K562 (cell line): ENCODE measurements at regions not wholly inside any gene's neighbourhood (a gene's known extent, or its start where the extent isn't known, plus 50 kb on each side); places are given as distances from the start of the nearest gene placed in this dataset.
"Not testable (repeated sequence)": the region's sequence is repeated elsewhere in the genome, so short reads cannot be mapped to it uniquely, and the experiment has no call there.

Experiments
- ATAC-seq: fragments of 200-7000 bp; cut with Tn5 transposase; 3 replicates; pipeline ENCODE4 v1.9.1; 2020; ENCODE audit warnings: moderate library complexity
- BruUV-seq: library from RNA; stranded (reverse); fragments of 400-500 nt; replicated peaks from 2 replicates; lab custom pipeline; 2021; lab: Mats Ljungman, UMichigan
- CTCF ChIA-PET: fragments of 300-600 bp; formaldehyde crosslinking; extraction: SDS; loops from one replicate; lab custom pipeline; 2021; ENCODE audit warnings: low intra/inter-chr PET ratio; lab: Yijun Ruan, JAX
- POLR2A ChIA-PET: fragments of 300-600, 350-650 bp; sonication (Branson Sonifier 250); formaldehyde crosslinking; extraction: SDS; loops from one replicate; lab custom pipeline; 2021; ENCODE audit warnings: antibody characterized with exemption, inconsistent platforms; lab: Yijun Ruan, JAX
- DNase-seq, 4 experiments: peaks; one replicate each; pipeline versions ENCODE4 v3.0.0 to v3.0.0-alpha.2; 2011 to 2018; ENCODE audit warnings: low spot score in 3 of 4, mixed read lengths in 3 of 4; ENCODE audit errors: extremely low read depth in 1 of 4
- FAIRE-seq: peaks from 2 replicates; lab custom pipeline; 2011; peaks lifted over from hg19 to GRCh38; lab: Jason Lieb, UNC
- H2AFZ ChIP-seq: 2 replicates; pipeline ENCODE4 v1.6.0; 2011; ENCODE audit warnings: low read depth, low read length, control low read depth, inconsistent platforms
- H3K27ac ChIP-seq: fragments of 200-600 bp; 3 replicates; pipeline ENCODE4 v1.8.0; 2011; ENCODE audit warnings: low read depth, mild to moderate bottlenecking, control low read depth, inconsistent platforms, low read length, moderate library complexity, mixed read lengths; ENCODE audit errors: extremely low read depth
- H3K27me3 ChIP-seq, 2 experiments: fragments of 300-600 bp in 1 of 2; 2 replicates in 1 of 2; 3 replicates in 1 of 2; pipeline versions ENCODE4 v1.6.0 to v1.8.0; 2011; ENCODE audit warnings: inconsistent platforms in 2 of 2, low read length in 2 of 2, mild to moderate bottlenecking in 1 of 2, mixed read lengths in 1 of 2, moderate library complexity in 1 of 2; ENCODE audit not compliant: control insufficient read depth in 2 of 2, insufficient read depth in 2 of 2
- H3K36me3 ChIP-seq: fragments of 300-600 bp; 3 replicates; pipeline ENCODE4 v1.8.0; 2011; ENCODE audit warnings: mild to moderate bottlenecking, low read length, inconsistent platforms; ENCODE audit not compliant: control insufficient read depth, insufficient read depth
- H3K4me1 ChIP-seq, 2 experiments: fragments of 200-600 bp in 1 of 2; replicated peaks in 1 of 2; 2 replicates in 1 of 2; 3 replicates in 1 of 2; pipeline versions ENCODE4 v1.5.1 to v1.8.0; 2011; ENCODE audit warnings: inconsistent platforms in 2 of 2, low read length in 2 of 2, mild to moderate bottlenecking in 1 of 2, mixed read lengths in 1 of 2, moderate library complexity in 1 of 2; ENCODE audit not compliant: control insufficient read depth in 2 of 2, insufficient read depth in 2 of 2
- H3K4me2 ChIP-seq: 2 replicates; pipeline ENCODE4 v1.6.1; 2011; ENCODE audit warnings: low read length, control low read depth, inconsistent platforms, mixed read lengths; ENCODE audit not compliant: insufficient read depth
- H3K4me3 ChIP-seq: fragments of 200-600 bp; sonication (generic), shearing (Covaris generic); 2 replicates; pipeline ENCODE4 v1.5.1; 2016; ENCODE audit warnings: control low read depth, inconsistent platforms
- H3K79me2 ChIP-seq: fragments of 200-600 bp; 3 replicates; pipeline ENCODE4 v1.8.0; 2011; ENCODE audit warnings: low read length, inconsistent platforms; ENCODE audit not compliant: control insufficient read depth, insufficient read depth
- H3K9ac ChIP-seq, 2 experiments: 2 replicates each; pipeline versions ENCODE4 v1.6.0 to v1.6.1; 2011; ENCODE audit warnings: low read depth in 2 of 2, low read length in 2 of 2, control low read depth in 1 of 2, inconsistent platforms in 1 of 2, mild to moderate bottlenecking in 1 of 2, mixed read lengths in 1 of 2; ENCODE audit not compliant: insufficient read depth in 1 of 2
- H3K9me1 ChIP-seq: one replicate; pipeline ENCODE4 v1.6.0; 2011; ENCODE audit warnings: inconsistent platforms, mild to moderate bottlenecking, low read length, moderate library complexity; ENCODE audit not compliant: control insufficient read depth, insufficient read depth
- H3K9me3 ChIP-seq: replicated peaks from 2 replicates; pipeline ENCODE4 v1.5.1; 2011; ENCODE audit warnings: low read depth, low read length, inconsistent platforms; ENCODE audit not compliant: control insufficient read depth, insufficient read depth
- H4K20me1 ChIP-seq: replicated peaks from 2 replicates; pipeline ENCODE4 v1.6.1; 2011; ENCODE audit warnings: low read length, inconsistent platforms, mixed read lengths; ENCODE audit not compliant: control insufficient read depth, insufficient read depth
- MED1 ChIP-seq: sonication (generic); formaldehyde crosslinking; IDR thresholded peaks from 2 replicates; pipeline ENCODE4 v1.8.1; 2023; ENCODE audit warnings: missing genetic modification reagents, borderline replicate concordance
- ZBTB26 ChIP-seq: fragments of 450-650 bp; formaldehyde crosslinking; IDR thresholded peaks from 2 replicates; pipeline ENCODE4 v1.4.0; 2022; ENCODE audit warnings: missing genetic modification characterization
- ZNF512 ChIP-seq: IDR thresholded peaks from 2 replicates; pipeline ENCODE4 v1.6.1; 2016; ENCODE audit warnings: missing genetic modification characterization, missing compliant biosample characterization
- ZNF76 ChIP-seq: fragments of 250-450 bp; sonication (Bioruptor Pico); IDR thresholded peaks from 2 replicates; pipeline ENCODE4 v1.4.0; 2020; ENCODE audit warnings: mild to moderate bottlenecking, moderate library complexity, borderline replicate concordance
- WGBS: fragments of 100-300 bp; shearing (Covaris generic); methylation state at CpG from one replicate; pipeline ENCODE4 v1.1.6; 2016; ENCODE audit warnings: low coverage, mixed read lengths; ENCODE audit not compliant: insufficient coverage; ENCODE audit errors: missing lambda C conversion rate; 5-methylcytosine and 5-hydroxymethylcytosine counted together
- in situ Hi-C: fragments of 300-500 bp; cut with MboI; formaldehyde crosslinking; loops from 4 replicates; pipeline ENCODE4 v1.15.0; 2018; ENCODE audit warnings: inconsistent platforms, mixed read lengths
- intact Hi-C: fragments of 100-400 bp; cut with micrococcal nuclease; formaldehyde crosslinking; loops from 2 replicates; pipeline ENCODE4 v1.14.2; 2022
- TF ChIP-seq, protein P1 (sequence below): sonication (generic); formaldehyde crosslinking; IDR thresholded peaks from 2 replicates; pipeline ENCODE4 v1.8.0; 2022; ENCODE audit warnings: mild to moderate bottlenecking, missing genetic modification reagents

GRCh38 chr7:68254815-68255214 lies 1258.2 kb downstream of the TYW1 start:
- intact Hi-C loops, H4K20me1 ChIP-seq, H3K4me1 ChIP-seq, H3K27ac ChIP-seq, H3K4me3 ChIP-seq, ATAC-seq, BruUV-seq, H3K9ac ChIP-seq, POLR2A ChIA-PET, H3K36me3 ChIP-seq, CTCF ChIA-PET, in situ Hi-C loops, H3K4me2 ChIP-seq, DNase-seq, H3K9me3 ChIP-seq, H3K27me3 ChIP-seq, FAIRE-seq, H3K79me2 ChIP-seq, H3K9me1 ChIP-seq, H2AFZ ChIP-seq: not testable (repeated sequence)
- no CpG with 5 or more reads among the region's 1 CpG for WGBS
- TF ChIP-seq ZBTB26 (0 out of 2 replicates have a peak, but pooled peaks have one; percentile 34), ZNF512 (tag) (peak; percentile 65; the same call in 1 of the 2 replicates)

- Histone ChIP-seq H3K9me1 (no peaks in the 10 kb centered on the region), H3K4me2 (no peak overlapping the region), H3K27me3 (no peaks in the 10 kb centered on the region), H4K20me1 (no peaks in the 10 kb centered on the region), H3K36me3 (no peaks in the 10 kb centered on the region), H3K79me2 (no peaks in the 10 kb centered on the region), H3K9me3 (no peaks in the 10 kb centered on the region), H3K9ac (no peak overlapping the region), H2AFZ (no peak overlapping the region), H3K4me1 (no peaks in the 10 kb centered on the region), H3K4me3 (no peak overlapping the region), H3K27ac (no peak overlapping the region)
- ChIA-PET CTCF (no interaction called here), POLR2A (no interaction called here)
- ATAC-seq = no peak
- intact Hi-C loops (no loop called here), in situ Hi-C loops (no loop called here)
- BruUV-seq = no TSS peak
- TF ChIP-seq, protein P1, sequence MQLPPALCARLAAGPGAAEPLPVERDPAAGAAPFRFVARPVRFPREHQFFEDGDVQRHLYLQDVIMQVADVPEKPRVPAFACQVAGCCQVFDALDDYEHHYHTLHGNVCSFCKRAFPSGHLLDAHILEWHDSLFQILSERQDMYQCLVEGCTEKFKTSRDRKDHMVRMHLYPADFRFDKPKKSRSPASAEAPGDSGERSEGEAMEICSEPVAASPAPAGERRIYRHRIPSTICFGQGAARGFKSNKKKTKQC = no peak
- no peak for TF ChIP-seq MED1 (CRISPR knock-in tag)
- TF ChIP-seq ZNF76 = no peak
- DNase-seq = no peak
- WGBS = 0% methylated on average over 2 of the region's 2 CpGs
- FAIRE-seq = no peak
Observed at GRCh38 chr7:68256295-68256694, 1259.7 kb downstream of the TYW1 start.
